Lung (tissue), 11 donors: ENCODE measurements at regions not wholly inside any gene's neighbourhood (a gene's known extent, or its start where the extent isn't known, plus 50 kb on each side); places are given as distances from the start of the nearest gene placed in this dataset.

ENCODE experiments used
- ATAC-seq: fragments of 200-7000 bp; cut with Tn5 transposase; one replicate; pipeline ENCODE4 v1.9.1; 2020; ENCODE audit warnings: moderate number of reproducible peaks; ENCODE audit not compliant: insufficient read depth, low FRiP score
- DNase-seq, 3 donors: peaks; one replicate each; pipeline ENCODE4 v3.0.0-alpha.2; 2013 to 2017
- H3K27ac ChIP-seq, 2 donors: one replicate each; pipeline ENCODE4 v1.5.1; 2013; ENCODE audit warnings: mild to moderate bottlenecking in 2 of 2, moderate library complexity in 2 of 2, control low read depth in 1 of 2, inconsistent platforms in 1 of 2, low read depth in 1 of 2, low read length in 1 of 2
- H3K27me3 ChIP-seq, 3 donors: one replicate each; pipeline ENCODE4 v1.5.1; 2013; ENCODE audit warnings: low read length in 2 of 3; ENCODE audit not compliant: control insufficient read depth in 3 of 3, insufficient read depth in 3 of 3
- H3K36me3 ChIP-seq, 4 donors: one replicate each; pipeline ENCODE4 v1.5.1; 2013; ENCODE audit warnings: low read length in 4 of 4, mild to moderate bottlenecking in 1 of 4, moderate library complexity in 1 of 4; ENCODE audit not compliant: control insufficient read depth in 4 of 4, insufficient read depth in 4 of 4
- H3K4me1 ChIP-seq, 5 donors: one replicate each; pipeline ENCODE4 v1.5.1; 2013; ENCODE audit warnings: low read length in 5 of 5, mild to moderate bottlenecking in 2 of 5, moderate library complexity in 1 of 5; ENCODE audit not compliant: control insufficient read depth in 5 of 5, insufficient read depth in 5 of 5
- H3K4me3 ChIP-seq: one replicate; pipeline ENCODE4 v1.5.1; 2013; ENCODE audit warnings: mild to moderate bottlenecking, control low read depth, moderate library complexity
- H3K9ac ChIP-seq, 2 donors: one replicate each; pipeline ENCODE4 v1.5.1; 2013; ENCODE audit warnings: low read length in 2 of 2, control low read depth in 1 of 2; ENCODE audit not compliant: insufficient read depth in 1 of 2
- H3K9me3 ChIP-seq, 4 donors: one replicate each; pipeline ENCODE4 v1.5.1; 2013; ENCODE audit warnings: low read length in 3 of 4, mild to moderate bottlenecking in 1 of 4, moderate library complexity in 1 of 4; ENCODE audit not compliant: control insufficient read depth in 4 of 4, insufficient read depth in 3 of 4
- CTCF ChIP-seq: IDR thresholded peaks from 2 replicates; pipeline ENCODE4 v1.5.1; 2012; ENCODE audit warnings: mild to moderate bottlenecking; ENCODE audit errors: control extremely low read depth, extremely low read depth
- WGBS, 2 donors: extraction: QIAGEN DNeasy Blood & Tissue Kit; methylation state at CpG; one replicate each; pipeline ENCODE4 v1.1.7; 2013; 5-methylcytosine and 5-hydroxymethylcytosine counted together
- donor health status: control.
- donor health status: control.
- donor health status: Bipolar disorder and iron deficiency.
- donor health status: healthy.
- donor health status: DM: yes; HTN: yes; CAD: no.

- Histone ChIP-seq H3K9me3 (no peaks in the 10 kb centered on the region), H3K36me3 (no peaks in the 10 kb centered on the region), H3K27ac (no peak overlapping the region), H3K27me3 (no peaks in the 10 kb centered on the region), H3K4me3 (no peak overlapping the region), H3K9ac (no peak overlapping the region), H3K4me1 (peaks cover 0 to 4% (median 0%) of the 10 kb centered on the region in 5 donors)
- ATAC-seq, result no peak
- TF ChIP-seq CTCF, result no peak
- WGBS, 2 donors, result 80 to 84% methylated on average over 1 of the region's 1 CpG
- DNase-seq, result no peak
Observed at GRCh38 chr11:88040148-88040496, 135.1 kb downstream of the RAB38 start.

- DNase-seq (no peak), ATAC-seq (no peak)
- Histone ChIP-seq H3K27me3 (no peaks in the 10 kb centered on the region), H3K27ac (no peak overlapping the region), H3K9me3 (no peaks in the 10 kb centered on the region), H3K9ac (no peak overlapping the region), H3K4me1 (peaks cover 0 to 4% (median 0%) of the 10 kb centered on the region in 5 donors), H3K4me3 (no peak overlapping the region), H3K36me3 (no peaks in the 10 kb centered on the region)
- WGBS, 2 donors, result 85 to 86% methylated on average over 2 of the region's 2 CpGs
- no peak for TF ChIP-seq CTCF
Observed at GRCh38 chr11:88039476-88040147, 135.6 kb downstream of the RAB38 start.

GRCh38 chr11:88038063-88038462 lies 137.2 kb downstream of the RAB38 start:
- no peaks in the 10 kb centered on the region for H3K9me3 ChIP-seq
- no peak for TF ChIP-seq CTCF
- DNase-seq, result no peak
- WGBS, 2 donors, result 87 to 95% methylated on average over 2 of the region's 2 CpGs
- H3K27me3 ChIP-seq, result no peaks in the 10 kb centered on the region
- ATAC-seq, result no peak
- no peak overlapping the region for H3K27ac ChIP-seq
- H3K4me1 ChIP-seq, result peaks cover 0 to 3% (median 0%) of the 10 kb centered on the region in 5 donors
- H3K4me3 ChIP-seq, result no peak overlapping the region
- H3K36me3 ChIP-seq, result no peaks in the 10 kb centered on the region
- no peak overlapping the region for H3K9ac ChIP-seq

- Histone ChIP-seq H3K9me3 (no peaks in the 10 kb centered on the region), H3K27ac (no peak overlapping the region), H3K9ac (no peak overlapping the region), H3K4me1 (no peaks in the 10 kb centered on the region), H3K27me3 (no peaks in the 10 kb centered on the region), H3K36me3 (no peaks in the 10 kb centered on the region), H3K4me3 (no peak overlapping the region)
- DNase-seq, result no peak
- ATAC-seq, result no peak
- TF ChIP-seq CTCF, result no peak
Observed at GRCh38 chr11:88036701-88037100, 138.5 kb downstream of the RAB38 start.
